ENCODE measurements at regions not wholly inside any gene's neighbourhood (a gene's known extent, or its start where the extent isn't known, plus 50 kb on each side); places are given as distances from the start of the nearest gene placed in this dataset.
"Not testable (repeated sequence)": the region's sequence is repeated elsewhere in the genome, so short reads cannot be mapped to it uniquely, and the experiment has no call there.

DNA sequence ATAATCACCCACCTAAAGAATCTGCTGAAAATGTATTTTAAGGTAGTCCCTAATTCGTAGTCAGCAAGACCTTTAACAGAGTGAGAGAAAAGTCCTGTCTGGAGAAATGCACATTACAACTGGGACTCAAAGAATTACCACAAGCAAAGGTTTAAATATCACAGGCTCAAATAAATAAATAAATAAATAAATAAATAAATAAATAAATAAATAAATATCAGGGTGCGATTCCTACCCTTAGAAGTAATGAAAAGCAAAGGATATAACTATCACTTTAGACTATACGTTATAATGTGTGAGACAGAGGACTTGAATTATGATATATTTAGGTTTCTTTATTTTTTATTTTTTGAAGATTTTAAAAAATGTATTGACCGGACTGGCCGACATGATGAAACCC, 522.5 kb upstream of the ATXN7L3B start:
- Histone ChIP-seq H3K4me2 (ENCODE audit: low read depth, low read length, poor library complexity, severe bottlenecking) (no peak overlapping the region), H3K4me1 (ENCODE audit: low read length) (no peaks in the 10 kb centered on the region), H3K27me3 (ENCODE audit: low read length) (no peaks in the 10 kb centered on the region), H3K9me3 (ENCODE audit: low read length) (peaks cover 3% of the 10 kb centered on the region; the same call in 1 of the 2 replicates), H3K27ac (ENCODE audit: low read length) (no peak overlapping the region), H4K20me1 (ENCODE audit: insufficient read depth, low read depth, low read length) (no peaks in the 10 kb centered on the region), H3K9me2 (replicated peaks; ENCODE audit: insufficient read depth, low read length) (no peaks in the 10 kb centered on the region), H2AFZ (ENCODE audit: low read length) (no peak overlapping the region), H3K4me3 (ENCODE audit: low read length) (no peak overlapping the region), H3K9ac (ENCODE audit: low read length) (no peak overlapping the region), H3K36me3 (ENCODE audit: insufficient read depth, low read length) (no peaks in the 10 kb centered on the region), H3K79me2 (ENCODE audit: low read length) (no peaks in the 10 kb centered on the region)
- no peak for DNase-seq

DNA sequence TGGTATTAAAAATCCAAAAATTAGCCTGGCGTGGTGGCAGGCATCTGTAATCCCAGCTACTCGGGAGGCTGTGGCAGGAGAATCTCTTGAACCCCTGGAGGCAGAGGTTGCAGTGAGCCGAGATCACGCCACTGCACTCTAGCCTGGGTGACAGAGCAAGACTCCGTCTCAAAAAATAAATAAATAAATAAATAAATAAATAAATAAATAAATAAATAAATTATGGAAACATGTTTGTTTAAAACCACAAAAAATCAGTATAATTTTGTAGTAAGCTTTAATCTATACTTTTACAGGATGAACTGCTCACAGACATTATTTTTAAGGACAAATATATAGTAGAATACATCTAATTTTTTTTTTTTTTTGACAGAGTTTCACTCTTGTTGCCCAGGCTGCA, 521.3 kb upstream of the ATXN7L3B start:
- H3K27ac ChIP-seq (ENCODE audit: low read length); H3K9ac ChIP-seq (ENCODE audit: low read length); H3K27me3 ChIP-seq (ENCODE audit: low read length); H3K36me3 ChIP-seq (ENCODE audit: insufficient read depth, low read length); DNase-seq; H3K4me2 ChIP-seq (ENCODE audit: low read depth, low read length, poor library complexity, severe bottlenecking); H2AFZ ChIP-seq (ENCODE audit: low read length); H4K20me1 ChIP-seq (ENCODE audit: insufficient read depth, low read depth, low read length); H3K79me2 ChIP-seq (ENCODE audit: low read length); H3K9me2 ChIP-seq (replicated peaks; ENCODE audit: insufficient read depth, low read length); H3K4me3 ChIP-seq (ENCODE audit: low read length); H3K4me1 ChIP-seq (ENCODE audit: low read length); H3K9me3 ChIP-seq (ENCODE audit: low read length): not testable (repeated sequence)

DNA sequence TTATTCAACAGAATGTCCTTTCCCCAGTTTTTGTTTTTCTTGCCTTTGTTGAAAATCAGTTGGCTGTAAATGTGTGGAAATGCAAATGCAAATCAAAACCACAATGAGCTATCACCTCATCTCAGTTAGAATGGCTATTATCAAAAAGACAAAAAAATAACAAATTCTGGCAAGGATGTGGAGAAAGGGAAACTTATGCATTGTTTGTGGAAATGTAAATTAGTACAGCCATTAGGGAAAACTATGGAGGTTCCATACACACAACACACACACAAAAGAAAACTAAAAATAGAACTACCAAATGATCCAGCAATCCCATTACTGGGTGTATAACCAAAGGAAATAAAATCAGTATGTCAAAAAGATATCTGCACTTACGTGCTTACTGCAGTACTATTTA, 518.8 kb upstream of the ATXN7L3B start:
- H3K27me3 ChIP-seq (ENCODE audit: low read length): no peaks in the 10 kb centered on the region
- no peaks in the 10 kb centered on the region for H3K79me2 ChIP-seq (ENCODE audit: low read length)
- H3K36me3 ChIP-seq (ENCODE audit: insufficient read depth, low read length): no peaks in the 10 kb centered on the region
- H3K4me3 ChIP-seq (ENCODE audit: low read length): no peak overlapping the region
- no peak for DNase-seq
- H3K9ac ChIP-seq (ENCODE audit: low read length): no peak overlapping the region
- H3K27ac ChIP-seq (ENCODE audit: low read length): no peak overlapping the region
- H4K20me1 ChIP-seq (ENCODE audit: insufficient read depth, low read depth, low read length): no peaks in the 10 kb centered on the region
- H3K4me1 ChIP-seq (ENCODE audit: low read length): no peaks in the 10 kb centered on the region
- no peaks in the 10 kb centered on the region; the same call in 1 of the 2 replicates for H3K9me3 ChIP-seq (ENCODE audit: low read length)
- no peaks in the 10 kb centered on the region for H3K9me2 ChIP-seq (replicated peaks; ENCODE audit: insufficient read depth, low read length)
- no peak overlapping the region for H3K4me2 ChIP-seq (ENCODE audit: low read depth, low read length, poor library complexity, severe bottlenecking)
- no peak overlapping the region for H2AFZ ChIP-seq (ENCODE audit: low read length)

DNA sequence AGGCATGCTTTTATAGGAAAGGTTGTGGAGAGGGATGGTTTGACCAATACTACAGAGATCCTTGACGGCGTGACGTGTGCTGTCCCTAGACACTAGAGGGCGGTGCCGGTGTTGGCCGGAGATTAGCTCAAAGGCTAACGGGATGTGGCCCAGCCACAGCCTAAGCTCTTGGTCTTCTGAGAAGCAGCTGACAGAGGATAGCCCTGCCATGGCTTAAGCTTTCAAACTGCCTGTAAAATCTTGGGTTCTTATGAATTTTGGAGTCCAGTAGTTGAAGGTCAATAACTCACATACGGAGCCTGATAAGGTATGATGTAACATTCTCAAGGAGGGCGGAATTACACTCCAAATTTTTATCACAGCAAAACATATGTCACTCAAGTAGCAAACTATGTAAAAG, 515.7 kb upstream of the ATXN7L3B start:
- Histone ChIP-seq H3K4me2 (ENCODE audit: low read depth, low read length, poor library complexity, severe bottlenecking) (no peak overlapping the region), H2AFZ (ENCODE audit: low read length) (no peak overlapping the region), H3K4me1 (ENCODE audit: low read length) (no peaks in the 10 kb centered on the region), H3K27ac (ENCODE audit: low read length) (no peak overlapping the region), H4K20me1 (ENCODE audit: insufficient read depth, low read depth, low read length) (no peaks in the 10 kb centered on the region), H3K36me3 (ENCODE audit: insufficient read depth, low read length) (no peaks in the 10 kb centered on the region), H3K79me2 (ENCODE audit: low read length) (no peaks in the 10 kb centered on the region), H3K9me3 (ENCODE audit: low read length) (no peaks in the 10 kb centered on the region), H3K9ac (ENCODE audit: low read length) (no peak overlapping the region), H3K4me3 (ENCODE audit: low read length) (no peak overlapping the region), H3K27me3 (ENCODE audit: low read length) (no peaks in the 10 kb centered on the region), H3K9me2 (replicated peaks; ENCODE audit: insufficient read depth, low read length) (no peaks in the 10 kb centered on the region)
- DNase-seq: no peak

DNA sequence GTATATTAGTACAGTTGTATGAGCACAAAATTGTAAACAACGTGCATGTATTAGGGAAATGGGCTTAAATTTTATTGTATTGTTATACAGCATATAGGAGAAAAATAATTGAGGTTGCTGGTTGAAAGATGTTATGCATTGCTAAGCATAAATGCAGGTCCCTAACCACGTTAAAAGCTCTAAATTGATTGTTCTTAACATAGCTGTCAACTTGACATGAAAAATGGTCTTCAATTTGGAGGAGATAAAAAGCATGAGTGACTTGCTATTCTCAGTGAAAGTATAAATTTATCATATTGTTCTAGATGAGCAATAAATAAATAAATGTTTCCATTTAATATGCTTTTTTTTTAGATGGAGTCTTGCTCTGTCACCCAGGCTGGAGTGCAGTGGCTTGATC, 506.6 kb upstream of the ATXN7L3B start:
- Histone ChIP-seq H3K9me3 (ENCODE audit: low read length) (no peaks in the 10 kb centered on the region), H3K27me3 (ENCODE audit: low read length) (no peaks in the 10 kb centered on the region), H3K9me2 (replicated peaks; ENCODE audit: insufficient read depth, low read length) (peaks cover 5% of the 10 kb centered on the region; the same call in 1 of the 2 replicates), H3K4me2 (ENCODE audit: low read depth, low read length, poor library complexity, severe bottlenecking) (no peak overlapping the region), H3K4me3 (ENCODE audit: low read length) (no peak overlapping the region), H3K27ac (ENCODE audit: low read length) (no peak overlapping the region), H4K20me1 (ENCODE audit: insufficient read depth, low read depth, low read length) (no peaks in the 10 kb centered on the region), H3K36me3 (ENCODE audit: insufficient read depth, low read length) (no peaks in the 10 kb centered on the region), H3K4me1 (ENCODE audit: low read length) (no peaks in the 10 kb centered on the region), H3K9ac (ENCODE audit: low read length) (no peak overlapping the region), H2AFZ (ENCODE audit: low read length) (no peak overlapping the region), H3K79me2 (ENCODE audit: low read length) (no peaks in the 10 kb centered on the region)
- no peak for DNase-seq

DNA sequence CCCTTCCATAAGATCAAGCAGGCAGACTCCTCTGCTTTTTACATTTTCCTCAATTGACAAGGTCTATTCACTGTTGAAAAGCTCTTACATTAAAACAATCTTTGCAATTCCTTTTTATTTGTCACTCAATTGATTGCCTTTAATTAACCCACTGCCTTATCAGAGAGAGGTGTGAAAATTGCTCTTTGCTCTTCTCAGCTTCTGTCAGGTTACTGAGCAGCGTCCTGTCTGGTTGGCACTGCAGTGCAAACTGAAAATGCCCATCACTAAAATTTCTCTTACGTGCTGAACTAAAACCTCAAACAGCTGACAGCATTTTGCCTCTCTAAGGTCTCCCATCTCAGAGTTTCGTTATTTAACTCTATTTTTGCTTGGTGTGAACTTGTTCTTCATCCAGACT, 504.1 kb upstream of the ATXN7L3B start:
- Histone ChIP-seq H3K27me3 (ENCODE audit: low read length) (no peaks in the 10 kb centered on the region), H3K9me3 (ENCODE audit: low read length) (no peaks in the 10 kb centered on the region), H3K4me1 (ENCODE audit: low read length) (no peaks in the 10 kb centered on the region), H4K20me1 (ENCODE audit: insufficient read depth, low read depth, low read length) (no peaks in the 10 kb centered on the region), H3K4me2 (ENCODE audit: low read depth, low read length, poor library complexity, severe bottlenecking) (no peak overlapping the region), H3K27ac (ENCODE audit: low read length) (no peak overlapping the region), H3K9ac (ENCODE audit: low read length) (no peak overlapping the region), H3K4me3 (ENCODE audit: low read length) (no peak overlapping the region), H3K36me3 (ENCODE audit: insufficient read depth, low read length) (no peaks in the 10 kb centered on the region), H2AFZ (ENCODE audit: low read length) (no peak overlapping the region), H3K79me2 (ENCODE audit: low read length) (no peaks in the 10 kb centered on the region), H3K9me2 (replicated peaks; ENCODE audit: insufficient read depth, low read length) (peaks cover 5% of the 10 kb centered on the region; the same call in 1 of the 2 replicates)
- no peak for DNase-seq

DNA sequence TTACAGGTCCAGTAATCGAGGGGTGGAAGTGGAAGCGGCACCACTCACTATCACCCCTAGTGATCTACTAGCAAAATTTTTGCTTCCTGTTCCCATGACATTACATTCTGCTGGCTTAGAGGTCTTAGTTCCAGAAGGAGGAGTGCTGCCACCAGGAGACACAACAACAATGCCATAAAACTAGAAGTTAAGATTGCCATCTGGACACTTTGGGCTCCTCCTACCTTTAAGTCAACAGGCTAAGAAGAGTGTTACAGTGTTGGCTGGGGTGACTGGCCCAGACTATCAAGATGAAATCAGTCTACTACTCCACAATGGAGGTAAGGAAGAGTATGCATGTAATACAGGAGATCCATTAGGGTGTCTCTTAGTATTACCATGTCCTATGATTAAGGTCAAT, 498.5 kb upstream of the ATXN7L3B start:
- H3K9me3 ChIP-seq (ENCODE audit: low read length); H3K36me3 ChIP-seq (ENCODE audit: insufficient read depth, low read length); H4K20me1 ChIP-seq (ENCODE audit: insufficient read depth, low read depth, low read length); H3K4me1 ChIP-seq (ENCODE audit: low read length); H3K9me2 ChIP-seq (replicated peaks; ENCODE audit: insufficient read depth, low read length); H3K27ac ChIP-seq (ENCODE audit: low read length); DNase-seq; H3K4me2 ChIP-seq (ENCODE audit: low read depth, low read length, poor library complexity, severe bottlenecking); H2AFZ ChIP-seq (ENCODE audit: low read length); H3K4me3 ChIP-seq (ENCODE audit: low read length); H3K79me2 ChIP-seq (ENCODE audit: low read length); H3K9ac ChIP-seq (ENCODE audit: low read length); H3K27me3 ChIP-seq (ENCODE audit: low read length): not testable (repeated sequence)

DNA sequence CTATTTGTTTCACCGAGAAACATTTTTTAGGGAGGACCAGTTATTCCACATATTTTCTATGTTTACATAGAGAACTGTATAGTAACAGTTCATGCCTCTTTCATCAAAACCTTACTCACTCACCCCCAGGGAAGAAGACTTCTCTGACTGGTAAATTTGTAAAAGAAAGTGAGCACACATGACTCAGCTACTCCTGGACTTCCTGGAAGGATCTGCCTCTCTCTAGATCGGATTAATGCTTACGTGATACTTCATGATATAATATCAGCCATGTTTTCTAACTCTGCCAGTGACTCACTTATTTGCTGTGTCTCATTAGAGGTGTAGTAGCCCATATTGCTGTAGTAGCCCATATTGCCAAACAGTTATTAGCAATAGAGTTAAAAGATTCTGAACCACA, 494.3 kb upstream of the ATXN7L3B start:
- H3K27me3 ChIP-seq (ENCODE audit: low read length): no peaks in the 10 kb centered on the region
- H3K36me3 ChIP-seq (ENCODE audit: insufficient read depth, low read length): no peaks in the 10 kb centered on the region
- H3K4me1 ChIP-seq (ENCODE audit: low read length): no peaks in the 10 kb centered on the region
- H3K4me2 ChIP-seq (ENCODE audit: low read depth, low read length, poor library complexity, severe bottlenecking): no peak overlapping the region
- no peaks in the 10 kb centered on the region for H4K20me1 ChIP-seq (ENCODE audit: insufficient read depth, low read depth, low read length)
- peaks cover 2% of the 10 kb centered on the region; the same call in 1 of the 2 replicates for H3K9me3 ChIP-seq (ENCODE audit: low read length)
- H3K4me3 ChIP-seq (ENCODE audit: low read length): no peak overlapping the region
- H2AFZ ChIP-seq (ENCODE audit: low read length): no peak overlapping the region
- no peak overlapping the region for H3K27ac ChIP-seq (ENCODE audit: low read length)
- H3K9ac ChIP-seq (ENCODE audit: low read length): no peak overlapping the region
- H3K79me2 ChIP-seq (ENCODE audit: low read length): no peaks in the 10 kb centered on the region
- no peak for DNase-seq
- no peaks in the 10 kb centered on the region; the same call in 1 of the 2 replicates for H3K9me2 ChIP-seq (replicated peaks; ENCODE audit: insufficient read depth, low read length)

DNA sequence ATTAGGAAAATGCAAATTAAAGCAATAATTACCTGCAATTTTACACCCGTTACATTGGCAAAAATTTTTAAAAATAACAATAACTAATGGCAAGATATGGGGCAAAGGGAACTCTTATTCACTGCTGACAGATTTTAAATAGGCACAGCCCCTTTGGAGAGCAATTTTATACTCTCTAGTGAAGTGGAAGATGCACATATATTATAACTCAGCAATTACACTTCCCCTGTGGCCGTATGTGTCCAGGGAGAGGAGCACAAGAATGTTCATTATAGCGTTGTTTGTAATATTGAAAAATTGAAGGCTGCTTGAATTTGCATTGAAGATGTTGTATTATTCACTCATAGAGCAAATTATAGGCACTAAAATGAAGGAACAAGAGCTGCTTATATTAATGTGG, 488.3 kb upstream of the ATXN7L3B start:
- Histone ChIP-seq H3K27ac (ENCODE audit: low read length) (no peak overlapping the region), H3K36me3 (ENCODE audit: insufficient read depth, low read length) (no peaks in the 10 kb centered on the region), H4K20me1 (ENCODE audit: insufficient read depth, low read depth, low read length) (no peaks in the 10 kb centered on the region), H3K27me3 (ENCODE audit: low read length) (no peaks in the 10 kb centered on the region), H3K4me2 (ENCODE audit: low read depth, low read length, poor library complexity, severe bottlenecking) (no peak overlapping the region), H2AFZ (ENCODE audit: low read length) (no peak overlapping the region), H3K9me2 (replicated peaks; ENCODE audit: insufficient read depth, low read length) (no peaks in the 10 kb centered on the region; the same call in 1 of the 2 replicates), H3K9ac (ENCODE audit: low read length) (no peak overlapping the region), H3K4me3 (ENCODE audit: low read length) (no peak overlapping the region), H3K9me3 (ENCODE audit: low read length) (peaks cover 2% of the 10 kb centered on the region; the same call in 1 of the 2 replicates), H3K79me2 (ENCODE audit: low read length) (no peaks in the 10 kb centered on the region), H3K4me1 (ENCODE audit: low read length) (no peaks in the 10 kb centered on the region)
- DNase-seq: no peak
